Omental fat pad (tissue), 3 donors: ENCODE measurements at regions not wholly inside any gene's neighbourhood (a gene's known extent, or its start where the extent isn't known, plus 50 kb on each side); places are given as distances from the start of the nearest gene placed in this dataset.

Experiments used
- ATAC-seq: fragments of 150-250 bp; one replicate; pipeline ENCODE4 v1.9.1; 2016; ENCODE audit warnings: mild to moderate bottlenecking, moderate library complexity; ENCODE audit not compliant: low FRiP score
- DNase-seq: peaks from one replicate; pipeline ENCODE4 v3.0.0-alpha.2; 2019; ENCODE audit warnings: low spot score
- CTCF ChIP-seq, 3 donors: fragments of 450-650 bp; IDR thresholded peaks; one replicate each; pipeline ENCODE4 v1.5.1; 2016 to 2017; ENCODE audit warnings: antibody characterized with exemption in 3 of 3, mild to moderate bottlenecking in 3 of 3, moderate library complexity in 2 of 3

- no peak for ATAC-seq
- DNase-seq = no peak
- no peak for TF ChIP-seq CTCF (IDR thresholded peaks at IDR 0.05)
Measured at GRCh38 chr2:211144078-211144477, 587.7 kb downstream of the CPS1 start.

GRCh38 chr2:211144974-211145665 is 588.7 kb downstream of the CPS1 start:
- DNase-seq = no peak
- no peak for TF ChIP-seq CTCF (IDR thresholded peaks at IDR 0.05)
- ATAC-seq = no peak

GRCh38 chr2:211149731-211150130 is 593.3 kb downstream of the CPS1 start:
- ATAC-seq = no peak
- TF ChIP-seq CTCF (IDR thresholded peaks at IDR 0.05) = no peak
- DNase-seq = no peak

- ATAC-seq (no peak), DNase-seq (no peak)
- TF ChIP-seq CTCF (IDR thresholded peaks at IDR 0.05) = no peak
Measured at GRCh38 chr2:211157211-211157610, 600.8 kb downstream of the CPS1 start.

- ATAC-seq (no peak), DNase-seq (peak; percentile 85)
- TF ChIP-seq CTCF (IDR thresholded peaks at IDR 0.05) = peak in 1 of 3 donors; percentile 50
Measured at GRCh38 chr2:211157856-211158463, 601.6 kb downstream of the CPS1 start.

GRCh38 chr2:211159972-211160371 is 603.6 kb downstream of the CPS1 start:
- ATAC-seq (no peak), DNase-seq (no peak)
- no peak for TF ChIP-seq CTCF (IDR thresholded peaks at IDR 0.05)

GRCh38 chr2:211161236-211161635 is 604.8 kb downstream of the CPS1 start:
- no peak for DNase-seq
- TF ChIP-seq CTCF (IDR thresholded peaks at IDR 0.05) = no peak
- ATAC-seq = no peak
